ENCODE measurements at regions not wholly inside any gene's neighbourhood (a gene's known extent, or its start where the extent isn't known, plus 50 kb on each side); places are given as distances from the start of the nearest gene placed in this dataset.

DNA sequence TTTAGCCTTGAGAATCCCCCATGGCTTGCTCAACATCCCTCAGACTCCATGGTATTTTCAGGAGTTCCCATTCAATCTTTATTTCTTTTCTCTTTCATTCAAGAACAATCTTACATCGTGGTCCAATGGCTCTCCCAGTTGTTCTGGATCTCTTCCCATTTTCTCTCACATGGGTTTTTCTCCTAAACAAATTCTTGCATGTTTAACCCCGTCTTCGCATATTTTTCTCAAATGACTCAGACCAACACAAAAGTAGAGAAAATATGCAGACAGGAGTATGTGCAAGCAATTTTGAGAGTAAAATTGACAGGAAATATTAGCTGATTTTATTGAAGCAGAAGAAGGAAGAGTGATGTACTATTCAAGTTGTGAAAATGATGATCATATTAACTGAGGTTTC, 396.4 kb upstream of the TRAM1L1 start:
- TF ChIP-seq POLR2A (IDR thresholded peaks at IDR 0.05; ENCODE audit: low read depth, low read length) (no peak), PAX5 (IDR thresholded peaks at IDR 0.05; ENCODE audit: insufficient read depth, low read length, severe bottlenecking) (no peak)

Measured in GM12891 (cell line).